Liver (tissue), 8 donors: ENCODE measurements at regions not wholly inside any gene's neighbourhood (a gene's known extent, or its start where the extent isn't known, plus 50 kb on each side); places are given as distances from the start of the nearest gene placed in this dataset.

Experiments used
- DNase-seq: peaks from one replicate; pipeline ENCODE4 v3.0.0-alpha.2; 2017; ENCODE audit warnings: low spot score
- H3K27ac ChIP-seq, 2 donors: one replicate each; pipeline ENCODE4 v1.7.0; 2013; ENCODE audit warnings: inconsistent platforms in 2 of 2, low read length in 2 of 2, control low read depth in 1 of 2, low read depth in 1 of 2, mild to moderate bottlenecking in 1 of 2
- H3K27me3 ChIP-seq, 4 donors: one replicate each; pipeline versions ENCODE4 v1.6.1 to v1.7.0; 2013; ENCODE audit warnings: low read length in 3 of 4, inconsistent platforms in 1 of 4, mild to moderate bottlenecking in 1 of 4, moderate library complexity in 1 of 4; ENCODE audit not compliant: control insufficient read depth in 4 of 4, insufficient read depth in 4 of 4
- H3K36me3 ChIP-seq, 4 donors: one replicate each; pipeline versions ENCODE4 v1.6.1 to v1.7.0; 2013; ENCODE audit warnings: low read length in 3 of 4, mild to moderate bottlenecking in 3 of 4, low read depth in 1 of 4, moderate library complexity in 1 of 4; ENCODE audit not compliant: control insufficient read depth in 4 of 4, insufficient read depth in 3 of 4
- H3K4me1 ChIP-seq, 4 donors: one replicate each; pipeline versions ENCODE4 v1.6.1 to v1.7.0; 2013; ENCODE audit warnings: low read length in 3 of 4, mild to moderate bottlenecking in 3 of 4, moderate library complexity in 1 of 4; ENCODE audit not compliant: control insufficient read depth in 4 of 4, insufficient read depth in 4 of 4
- H3K4me3 ChIP-seq, 3 donors: one replicate each; pipeline versions ENCODE4 v1.6.1 to v1.7.0; 2013; ENCODE audit warnings: low read length in 3 of 3, control low read depth in 1 of 3, low read depth in 1 of 3, mild to moderate bottlenecking in 1 of 3
- H3K9ac ChIP-seq, 2 donors: one replicate each; pipeline ENCODE4 v1.7.0; 2013; ENCODE audit warnings: low read length in 2 of 2, mild to moderate bottlenecking in 2 of 2, moderate library complexity in 2 of 2, control low read depth in 1 of 2, low read depth in 1 of 2
- H3K9me3 ChIP-seq, 4 donors: one replicate each; pipeline versions ENCODE4 v1.6.1 to v1.7.0; 2013; ENCODE audit warnings: low read length in 3 of 4; ENCODE audit not compliant: control insufficient read depth in 4 of 4
- EGR1 ChIP-seq, 2 donors: IDR thresholded peaks; 2 replicates each; pipeline ENCODE4 v1.6.1; 2016 to 2018; ENCODE audit warnings: antibody characterized with exemption in 2 of 2, low read depth in 2 of 2
- FOXA1 ChIP-seq: IDR thresholded peaks from 2 replicates; pipeline ENCODE4 v1.6.1; 2016; ENCODE audit warnings: antibody characterized with exemption
- FOXA2 ChIP-seq: IDR thresholded peaks from 2 replicates; pipeline ENCODE4 v1.6.1; 2016; ENCODE audit warnings: antibody characterized with exemption
- GABPA ChIP-seq, 2 donors: IDR thresholded peaks in 1 of 2; conservative IDR thresholded peaks in 1 of 2; 2 replicates each; pipeline ENCODE4 v1.6.1; 2016; ENCODE audit warnings: antibody characterized with exemption in 2 of 2, mild to moderate bottlenecking in 1 of 2, moderate library complexity in 1 of 2
- NR2F2 ChIP-seq: IDR thresholded peaks from 2 replicates; pipeline ENCODE4 v1.6.1; 2016; ENCODE audit warnings: antibody characterized with exemption
- RAD21 ChIP-seq, 2 donors: IDR thresholded peaks; 2 replicates each; pipeline ENCODE4 v1.6.1; 2016; ENCODE audit warnings: antibody characterized with exemption in 2 of 2, mild to moderate bottlenecking in 2 of 2
- SP1 ChIP-seq: IDR thresholded peaks from 2 replicates; pipeline ENCODE4 v1.6.1; 2018; ENCODE audit warnings: antibody characterized with exemption, mild to moderate bottlenecking
- TAF1 ChIP-seq: conservative IDR thresholded peaks from 2 replicates; pipeline ENCODE4 v1.6.1; 2016; ENCODE audit warnings: antibody characterized with exemption, mild to moderate bottlenecking
- YY1 ChIP-seq: IDR thresholded peaks from 2 replicates; pipeline ENCODE4 v1.6.1; 2016; ENCODE audit warnings: antibody characterized with exemption, mild to moderate bottlenecking
- WGBS: extraction: QIAGEN DNeasy Blood & Tissue Kit; methylation state at CpG from one replicate; pipeline ENCODE4 v1.1.7; 2013; 5-methylcytosine and 5-hydroxymethylcytosine counted together
- TF ChIP-seq, protein P1 (sequence below): IDR thresholded peaks from 2 replicates; pipeline ENCODE4 v1.6.1; 2016; ENCODE audit warnings: antibody characterized with exemption, mild to moderate bottlenecking
- TF ChIP-seq, protein P2 (sequence below): IDR thresholded peaks from 2 replicates; pipeline ENCODE4 v1.6.1; 2016; ENCODE audit warnings: antibody characterized with exemption
- TF ChIP-seq, protein P3 (sequence below): fragments of 150-350 bp; IDR thresholded peaks from 2 replicates; pipeline ENCODE4 v1.5.1; 2017; ENCODE audit warnings: improper control_type of control experiment, low read depth, low read length; ENCODE audit not compliant: missing input control
- TF ChIP-seq, protein P4 (sequence below): IDR thresholded peaks from 2 replicates; pipeline ENCODE4 v1.6.1; 2016; ENCODE audit warnings: antibody characterized with exemption
- TF ChIP-seq, protein P5 (sequence below): IDR thresholded peaks from 2 replicates; pipeline ENCODE4 v1.6.1; 2016; ENCODE audit warnings: antibody characterized with exemption
- donor health status: healthy.
- donor health status: healthy.
- donor health status: healthy.
- donor health status: healthy.
- donor health status: healthy.

DNA sequence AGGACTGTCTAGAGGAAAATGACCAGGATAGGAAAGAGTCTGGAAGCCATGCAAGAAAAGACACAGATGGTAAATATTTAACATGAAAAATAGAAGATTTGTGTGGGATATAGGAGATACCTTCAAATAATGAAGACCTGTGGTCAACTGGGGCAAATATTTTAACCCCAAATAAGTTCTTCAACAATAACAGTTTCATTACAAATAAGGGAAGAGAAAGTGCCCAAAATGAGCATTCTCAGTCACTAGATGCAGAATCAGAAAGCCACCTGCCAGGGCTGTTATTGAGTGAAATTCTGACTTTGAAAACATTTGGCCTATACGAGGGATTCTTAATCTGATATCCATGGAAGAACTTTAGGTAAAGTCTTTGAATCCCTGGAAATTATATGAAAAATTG, 231.2 kb upstream of the PLEKHG7 start (continued):
- TF ChIP-seq, protein P1, sequence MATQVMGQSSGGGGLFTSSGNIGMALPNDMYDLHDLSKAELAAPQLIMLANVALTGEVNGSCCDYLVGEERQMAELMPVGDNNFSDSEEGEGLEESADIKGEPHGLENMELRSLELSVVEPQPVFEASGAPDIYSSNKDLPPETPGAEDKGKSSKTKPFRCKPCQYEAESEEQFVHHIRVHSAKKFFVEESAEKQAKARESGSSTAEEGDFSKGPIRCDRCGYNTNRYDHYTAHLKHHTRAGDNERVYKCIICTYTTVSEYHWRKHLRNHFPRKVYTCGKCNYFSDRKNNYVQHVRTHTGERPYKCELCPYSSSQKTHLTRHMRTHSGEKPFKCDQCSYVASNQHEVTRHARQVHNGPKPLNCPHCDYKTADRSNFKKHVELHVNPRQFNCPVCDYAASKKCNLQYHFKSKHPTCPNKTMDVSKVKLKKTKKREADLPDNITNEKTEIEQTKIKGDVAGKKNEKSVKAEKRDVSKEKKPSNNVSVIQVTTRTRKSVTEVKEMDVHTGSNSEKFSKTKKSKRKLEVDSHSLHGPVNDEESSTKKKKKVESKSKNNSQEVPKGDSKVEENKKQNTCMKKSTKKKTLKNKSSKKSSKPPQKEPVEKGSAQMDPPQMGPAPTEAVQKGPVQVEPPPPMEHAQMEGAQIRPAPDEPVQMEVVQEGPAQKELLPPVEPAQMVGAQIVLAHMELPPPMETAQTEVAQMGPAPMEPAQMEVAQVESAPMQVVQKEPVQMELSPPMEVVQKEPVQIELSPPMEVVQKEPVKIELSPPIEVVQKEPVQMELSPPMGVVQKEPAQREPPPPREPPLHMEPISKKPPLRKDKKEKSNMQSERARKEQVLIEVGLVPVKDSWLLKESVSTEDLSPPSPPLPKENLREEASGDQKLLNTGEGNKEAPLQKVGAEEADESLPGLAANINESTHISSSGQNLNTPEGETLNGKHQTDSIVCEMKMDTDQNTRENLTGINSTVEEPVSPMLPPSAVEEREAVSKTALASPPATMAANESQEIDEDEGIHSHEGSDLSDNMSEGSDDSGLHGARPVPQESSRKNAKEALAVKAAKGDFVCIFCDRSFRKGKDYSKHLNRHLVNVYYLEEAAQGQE, result no peak
- TF ChIP-seq SP1 (no peak), FOXA2 (no peak), FOXA1 (no peak)

DNA sequence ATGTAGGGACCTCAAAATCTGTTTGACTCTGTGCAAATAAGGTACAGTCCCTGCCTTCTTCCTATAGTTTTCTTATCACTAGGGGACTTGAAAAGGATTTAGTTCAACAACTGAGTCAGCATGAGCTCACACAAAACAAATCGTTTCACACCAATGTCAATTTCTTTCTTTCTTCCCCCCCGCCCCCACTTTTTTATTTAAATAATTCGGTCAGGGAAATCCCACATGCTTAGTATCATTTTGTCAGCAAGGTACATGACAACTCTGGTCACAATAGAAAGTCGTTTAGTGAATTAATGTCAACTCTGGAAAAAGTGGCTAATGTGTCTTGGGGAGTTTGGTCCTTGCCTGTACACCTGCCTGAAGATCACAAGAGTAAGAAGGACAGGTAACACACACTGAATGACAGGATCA, 232.2 kb upstream of the PLEKHG7 start:
- Histone ChIP-seq H3K9ac (no peak overlapping the region), H3K4me3 (no peak overlapping the region), H3K36me3 (no peaks in the 10 kb centered on the region), H3K9me3 (no peaks in the 10 kb centered on the region), H3K27ac (no peak overlapping the region), H3K4me1 (no peaks in the 10 kb centered on the region), H3K27me3 (no peaks in the 10 kb centered on the region)
- no peak for DNase-seq
- TF ChIP-seq EGR1 (IDR thresholded peaks at IDR 0.05; ENCODE audit: low read depth in 2 of 2) (no peak), NR2F2 (no peak), FOXA2 (no peak), YY1 (no peak), RAD21 (IDR thresholded peaks at IDR 0.05) (no peak), GABPA (IDR thresholded peaks at IDR 0.05 in 1 of 2, conservative IDR thresholded peaks at IDR 0.05 in 1 of 2) (no peak), SP1 (no peak), TAF1 (no peak)
- TF ChIP-seq, protein P1, result no peak
- TF ChIP-seq, protein P2, sequence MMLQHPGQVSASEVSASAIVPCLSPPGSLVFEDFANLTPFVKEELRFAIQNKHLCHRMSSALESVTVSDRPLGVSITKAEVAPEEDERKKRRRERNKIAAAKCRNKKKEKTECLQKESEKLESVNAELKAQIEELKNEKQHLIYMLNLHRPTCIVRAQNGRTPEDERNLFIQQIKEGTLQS, result no peak
- TF ChIP-seq, protein P3, sequence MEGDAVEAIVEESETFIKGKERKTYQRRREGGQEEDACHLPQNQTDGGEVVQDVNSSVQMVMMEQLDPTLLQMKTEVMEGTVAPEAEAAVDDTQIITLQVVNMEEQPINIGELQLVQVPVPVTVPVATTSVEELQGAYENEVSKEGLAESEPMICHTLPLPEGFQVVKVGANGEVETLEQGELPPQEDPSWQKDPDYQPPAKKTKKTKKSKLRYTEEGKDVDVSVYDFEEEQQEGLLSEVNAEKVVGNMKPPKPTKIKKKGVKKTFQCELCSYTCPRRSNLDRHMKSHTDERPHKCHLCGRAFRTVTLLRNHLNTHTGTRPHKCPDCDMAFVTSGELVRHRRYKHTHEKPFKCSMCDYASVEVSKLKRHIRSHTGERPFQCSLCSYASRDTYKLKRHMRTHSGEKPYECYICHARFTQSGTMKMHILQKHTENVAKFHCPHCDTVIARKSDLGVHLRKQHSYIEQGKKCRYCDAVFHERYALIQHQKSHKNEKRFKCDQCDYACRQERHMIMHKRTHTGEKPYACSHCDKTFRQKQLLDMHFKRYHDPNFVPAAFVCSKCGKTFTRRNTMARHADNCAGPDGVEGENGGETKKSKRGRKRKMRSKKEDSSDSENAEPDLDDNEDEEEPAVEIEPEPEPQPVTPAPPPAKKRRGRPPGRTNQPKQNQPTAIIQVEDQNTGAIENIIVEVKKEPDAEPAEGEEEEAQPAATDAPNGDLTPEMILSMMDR, result no peak
- TF ChIP-seq, protein P4, sequence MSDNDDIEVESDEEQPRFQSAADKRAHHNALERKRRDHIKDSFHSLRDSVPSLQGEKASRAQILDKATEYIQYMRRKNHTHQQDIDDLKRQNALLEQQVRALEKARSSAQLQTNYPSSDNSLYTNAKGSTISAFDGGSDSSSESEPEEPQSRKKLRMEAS, result no peak
- TF ChIP-seq, protein P5, sequence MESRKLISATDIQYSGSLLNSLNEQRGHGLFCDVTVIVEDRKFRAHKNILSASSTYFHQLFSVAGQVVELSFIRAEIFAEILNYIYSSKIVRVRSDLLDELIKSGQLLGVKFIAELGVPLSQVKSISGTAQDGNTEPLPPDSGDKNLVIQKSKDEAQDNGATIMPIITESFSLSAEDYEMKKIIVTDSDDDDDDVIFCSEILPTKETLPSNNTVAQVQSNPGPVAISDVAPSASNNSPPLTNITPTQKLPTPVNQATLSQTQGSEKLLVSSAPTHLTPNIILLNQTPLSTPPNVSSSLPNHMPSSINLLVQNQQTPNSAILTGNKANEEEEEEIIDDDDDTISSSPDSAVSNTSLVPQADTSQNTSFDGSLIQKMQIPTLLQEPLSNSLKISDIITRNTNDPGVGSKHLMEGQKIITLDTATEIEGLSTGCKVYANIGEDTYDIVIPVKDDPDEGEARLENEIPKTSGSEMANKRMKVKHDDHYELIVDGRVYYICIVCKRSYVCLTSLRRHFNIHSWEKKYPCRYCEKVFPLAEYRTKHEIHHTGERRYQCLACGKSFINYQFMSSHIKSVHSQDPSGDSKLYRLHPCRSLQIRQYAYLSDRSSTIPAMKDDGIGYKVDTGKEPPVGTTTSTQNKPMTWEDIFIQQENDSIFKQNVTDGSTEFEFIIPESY, result no peak
- 86% methylated on average over 4 of the region's 4 CpGs for WGBS
